SW 1271 (cell line): ENCODE measurements at regions not wholly inside any gene's neighbourhood (a gene's known extent, or its start where the extent isn't known, plus 50 kb on each side); places are given as distances from the start of the nearest gene placed in this dataset.

ENCODE experiments used
- DNase-seq, 2 experiments: peaks; one replicate each; lab custom pipeline; 2025; lab: John Stamatoyannopoulos, UW

DNA sequence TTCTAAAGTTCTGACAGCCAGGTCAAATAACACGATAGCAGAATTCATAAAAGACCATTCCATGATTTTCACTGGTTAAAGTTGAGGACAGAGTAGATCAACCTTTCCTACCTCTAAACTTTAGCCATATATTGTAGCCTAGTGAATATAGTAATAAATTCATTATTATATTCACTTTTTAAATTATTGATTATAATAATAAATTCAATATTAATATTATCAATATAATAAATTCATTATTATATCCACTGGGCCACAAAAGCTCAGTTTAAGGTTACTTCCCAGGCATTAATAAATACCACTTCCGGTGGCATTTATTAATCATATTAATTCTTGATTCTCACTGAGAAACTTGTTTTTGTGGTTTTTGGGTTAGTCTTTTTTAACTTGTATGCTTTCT lies 85.7 kb upstream of the GPC6 start:
- no peak for DNase-seq

DNA sequence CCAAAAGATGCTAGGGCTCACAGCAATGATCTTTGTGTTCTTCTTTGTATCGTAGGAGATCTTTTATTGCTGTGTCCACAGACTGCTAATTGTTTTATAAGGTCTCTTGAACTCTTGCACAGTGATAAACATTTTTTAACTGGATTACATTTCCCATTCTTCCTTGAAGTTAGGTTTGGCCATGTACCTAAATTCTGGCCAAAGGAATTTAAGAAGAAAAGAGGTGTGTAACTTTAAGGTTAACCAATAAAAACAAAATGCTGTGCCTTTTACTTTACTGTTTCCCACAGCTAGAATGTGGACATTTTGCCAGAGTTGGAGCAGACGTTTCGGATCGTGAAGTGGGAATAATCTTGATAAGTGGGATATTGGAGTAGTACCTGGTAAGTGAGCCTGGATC lies 82.6 kb upstream of the GPC6 start:
- DNase-seq = no peak

DNA sequence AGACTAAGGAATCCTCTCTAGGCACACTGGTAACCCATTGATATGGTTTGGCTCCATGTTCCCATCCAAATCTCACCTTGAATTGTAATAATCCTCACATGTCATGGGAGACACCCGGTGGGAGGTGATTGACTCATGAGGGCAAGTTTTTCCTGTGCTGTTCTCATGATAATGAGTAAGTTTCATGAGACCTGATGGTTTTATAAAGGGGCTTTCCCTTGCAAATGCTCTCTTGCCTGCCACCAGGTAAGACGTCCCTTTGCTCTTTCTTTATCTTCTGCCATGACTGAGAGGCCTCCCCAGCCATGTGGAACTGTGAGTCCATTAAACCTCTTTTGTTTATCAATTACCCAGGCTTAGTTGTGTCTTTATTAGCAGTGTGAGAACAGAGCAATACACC lies 81.4 kb upstream of the GPC6 start:
- DNase-seq = no peak

DNA sequence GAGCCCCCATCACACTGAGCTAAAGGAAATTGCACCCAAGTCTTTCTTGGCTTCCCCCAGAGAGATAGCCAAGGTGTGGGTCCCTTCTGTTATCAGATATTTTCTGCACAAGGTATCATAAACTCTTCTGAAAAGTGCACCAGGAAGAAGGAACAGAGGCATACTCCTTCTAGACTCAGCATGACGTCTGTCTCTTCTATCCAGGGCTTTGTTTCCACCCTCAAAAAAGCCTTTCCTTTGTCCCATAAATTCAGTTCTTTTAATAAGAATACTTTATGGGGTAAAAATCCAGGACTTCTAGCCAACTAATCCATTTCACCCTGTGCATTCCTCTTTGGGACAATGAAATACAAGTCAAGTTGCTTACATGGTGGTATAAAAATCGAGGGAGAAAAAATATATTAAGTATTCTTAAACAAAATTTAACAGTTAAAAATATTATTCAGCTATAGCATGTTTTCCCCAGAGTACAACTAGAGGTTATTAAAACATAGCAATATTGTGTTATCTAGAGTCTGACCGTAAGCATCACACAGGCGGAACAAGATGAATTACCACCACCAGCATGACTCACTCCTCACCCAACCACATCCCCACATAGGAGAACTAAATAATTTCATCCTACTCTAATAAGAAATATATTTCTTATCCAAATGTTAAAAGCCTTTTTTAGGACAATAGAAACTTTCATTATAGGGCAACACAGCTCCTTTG lies 79.9 kb upstream of the GPC6 start:
- no peak for DNase-seq

DNA sequence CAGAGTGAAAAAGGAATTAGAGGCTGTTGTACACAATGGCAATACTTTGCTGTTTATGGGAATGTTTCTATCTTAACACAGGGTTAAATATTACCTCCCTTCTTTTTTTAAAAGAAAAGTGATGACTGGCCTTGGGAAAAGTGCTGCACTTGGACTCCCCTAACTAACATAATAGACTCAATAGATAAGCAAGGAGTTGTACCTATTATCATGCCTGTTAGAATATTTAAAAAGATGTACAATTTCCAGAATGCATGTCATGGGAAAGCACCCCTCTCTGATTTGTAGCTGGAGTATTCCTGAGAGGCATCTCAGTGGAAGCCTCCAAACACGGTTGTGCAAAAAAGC lies 79.3 kb upstream of the GPC6 start:
- no peak for DNase-seq

DNA sequence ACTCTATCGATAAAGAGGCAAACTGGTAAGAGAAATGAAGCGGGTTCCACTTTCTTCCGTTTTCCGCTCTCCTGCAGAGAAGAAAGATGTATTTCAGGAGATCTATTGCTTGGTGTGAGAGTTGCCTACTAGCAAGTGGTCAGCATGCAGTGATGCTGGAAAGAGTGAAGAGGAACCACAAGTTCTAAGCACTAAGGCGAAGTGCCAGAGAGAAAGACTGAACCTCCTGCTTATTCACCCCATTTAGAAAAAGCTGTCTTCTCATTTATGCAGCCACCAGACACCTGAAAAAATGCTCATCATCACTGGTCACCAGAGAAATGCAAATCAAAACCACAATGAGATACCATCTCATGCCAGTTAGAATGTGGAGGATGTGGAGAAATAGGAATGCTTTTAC lies 78.7 kb upstream of the GPC6 start:
- no peak for DNase-seq

DNA sequence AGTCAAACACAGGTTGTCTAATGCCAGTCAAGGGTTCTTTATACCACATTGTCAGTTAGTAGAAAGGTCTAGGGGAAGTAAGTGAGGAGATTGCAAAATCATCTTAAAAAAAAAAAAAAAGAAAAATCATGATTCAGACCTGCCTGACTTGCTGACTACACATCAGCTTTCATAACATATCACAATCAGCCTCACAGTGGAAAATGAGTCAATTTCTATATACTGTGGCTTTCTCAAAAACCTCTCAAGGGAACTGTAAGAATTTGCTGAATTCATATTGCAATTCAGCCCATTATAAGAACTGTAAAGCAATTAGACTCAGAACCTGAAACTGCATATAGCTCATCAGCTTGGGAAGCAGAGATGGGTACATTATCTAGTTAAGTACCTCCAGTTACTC lies 75.3 kb upstream of the GPC6 start:
- no peak for DNase-seq

DNA sequence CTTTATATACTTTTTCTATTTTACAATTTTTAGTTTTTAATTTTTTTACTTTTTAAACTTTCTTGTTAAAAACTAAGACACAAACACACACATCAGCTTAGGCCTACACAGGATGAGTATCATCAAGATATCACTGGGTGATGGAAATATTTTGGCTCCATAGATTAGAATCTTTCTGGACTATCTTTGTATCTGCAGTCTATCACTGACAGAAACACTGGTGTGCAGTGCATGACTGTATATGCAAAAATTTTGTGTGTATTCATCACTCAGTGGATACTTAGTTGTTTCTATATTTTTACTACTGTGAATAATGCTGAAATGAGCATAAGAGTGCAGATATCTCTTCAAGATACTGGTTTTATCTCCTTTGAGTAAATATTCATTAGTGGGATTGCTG lies 68.0 kb upstream of the GPC6 start:
- no peak for DNase-seq

DNA sequence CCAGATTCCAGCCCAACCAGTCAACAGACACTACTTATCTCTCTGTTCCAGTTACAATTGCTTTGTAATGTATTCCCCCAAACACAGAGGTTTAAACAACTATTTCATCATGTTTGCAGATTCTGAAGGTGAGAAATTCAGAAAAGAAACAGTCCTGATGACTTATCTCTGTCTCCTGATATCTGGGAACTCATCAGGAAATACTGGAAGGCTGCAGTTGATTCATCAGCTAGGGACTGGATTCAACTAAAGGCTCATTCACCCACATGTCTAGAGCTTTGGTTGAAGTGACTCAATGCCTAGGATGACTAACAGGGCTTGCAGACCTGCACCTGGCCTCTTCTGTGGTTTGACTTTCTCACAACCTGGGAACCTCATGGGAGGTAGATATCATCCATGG lies 56.6 kb upstream of the GPC6 start:
- peak in 1 of 2 experiments; percentile 13 for DNase-seq

DNA sequence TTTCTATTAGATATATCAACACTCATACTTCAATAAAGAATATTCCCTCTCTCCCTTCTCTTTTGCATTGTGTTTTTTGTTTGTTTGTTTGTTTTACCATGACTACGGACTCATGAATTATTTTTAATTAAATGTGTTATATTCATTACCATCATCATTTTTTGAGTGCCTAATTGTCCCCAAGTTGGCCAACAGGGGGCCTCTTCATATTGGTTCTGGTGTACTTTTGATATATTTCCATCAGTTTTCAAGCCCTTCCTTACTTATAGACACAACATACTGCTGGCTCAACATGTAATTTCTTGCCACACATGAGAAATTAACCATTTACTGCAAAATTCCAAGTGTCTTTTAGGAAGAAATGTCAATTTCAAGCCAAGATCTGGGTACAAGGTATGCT lies 54.5 kb upstream of the GPC6 start:
- no peak for DNase-seq

DNA sequence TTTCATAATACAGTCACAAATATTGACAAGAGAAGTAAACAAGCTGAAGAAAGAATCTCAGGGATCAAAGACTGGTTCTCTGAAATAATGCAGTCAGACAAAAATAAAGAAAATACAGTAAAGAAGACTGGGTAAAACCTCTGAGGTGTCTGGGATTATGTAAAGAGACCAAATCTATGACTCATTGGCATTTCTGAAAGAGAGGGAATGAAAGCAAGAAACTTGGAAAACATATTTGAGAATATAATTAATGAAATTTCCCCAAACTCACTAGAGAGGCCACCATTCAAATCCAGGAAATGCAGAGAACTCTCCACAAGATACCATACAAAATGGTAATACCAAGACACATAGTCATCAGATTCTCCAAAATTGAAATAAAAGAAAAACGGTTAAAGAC lies 53.0 kb upstream of the GPC6 start:
- no peak for DNase-seq

DNA sequence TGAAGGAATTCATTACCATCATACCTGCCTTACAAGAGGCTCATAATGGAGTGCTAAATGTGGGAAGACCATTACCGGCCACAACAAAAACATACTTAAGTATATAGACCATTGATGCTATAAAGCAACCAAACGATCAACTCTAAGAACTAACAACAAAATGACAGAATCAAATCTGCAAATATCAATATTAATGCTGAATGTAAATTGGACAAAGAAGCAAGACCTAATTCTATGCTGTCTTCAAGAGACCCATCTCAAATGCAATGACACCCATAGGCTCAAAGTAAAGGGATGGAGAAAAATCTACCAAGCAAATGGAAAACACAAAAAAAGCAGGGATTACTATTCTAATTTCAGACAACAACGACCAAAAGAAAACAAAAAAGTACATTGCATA lies 52.3 kb upstream of the GPC6 start:
- DNase-seq = no peak
